Heart left ventricle (tissue), 13 donors: ENCODE measurements at regions not wholly inside any gene's neighbourhood (a gene's known extent, or its start where the extent isn't known, plus 50 kb on each side); places are given as distances from the start of the nearest gene placed in this dataset.

Experiments
- CTCF ChIP-seq, 12 donors: fragments of 200-600 bp; sonication (generic) in 4 of 12; IDR thresholded peaks; one replicate each; pipeline versions ENCODE4 v1.5.0 to v1.8.0; 2018 to 2022; ENCODE audit warnings: antibody characterized with exemption in 12 of 12, mild to moderate bottlenecking in 5 of 12
- POLR2A ChIP-seq, 2 donors: fragments of 450-650 bp; IDR thresholded peaks; one replicate each; pipeline ENCODE4 v1.6.1; 2017; ENCODE audit warnings: antibody characterized with exemption in 2 of 2, mild to moderate bottlenecking in 2 of 2, moderate library complexity in 2 of 2
- donor health status: ischemic (EF 13 %, LVEDD 7.1; RV severe dilation, severe dysfunction).
- donor health status: DM: no; HTN: yes; CAD: no.
- donor health status: DM: no; HTN: no; CAD: no.
- donor health status: ischemic (EF 25% LVEDD 6.9; RV normal size, moderate dysfunction).
- donor health status: ischemic (EF 25% LVEDD 5.7; RV mildly dilated, moderate dysfunction).
- donor health status: ischemic (EF 35%, LVEDD 5.7; RV mildly dilated, moderate dysfunction).
- donor health status: nonischemic (EF 11% LVEDD 7.7; RV severe dilation, severe dysfunction).
- donor health status: DM: yes; HTN: yes; CAD: no.
- donor health status: PGD.
- donor health status: ischemic (EF 29% LVEDD 5.4; RV normal size, mild dysfunction).
- donor health status: nonischemic (EF 23%, LVEDD 6.1; RV moderate dilation, normal function).

- TF ChIP-seq CTCF (IDR thresholded peaks at IDR 0.05) (no peak), POLR2A (IDR thresholded peaks at IDR 0.05) (no peak)
Measured at GRCh38 chr3:117793622-117794265, 1084.2 kb downstream of the TUSC7 start.
